Mucosa of descending colon (tissue), 3 donors: ENCODE measurements at regions not wholly inside any gene's neighbourhood (a gene's known extent, or its start where the extent isn't known, plus 50 kb on each side); places are given as distances from the start of the nearest gene placed in this dataset.

Experiments used
- ATAC-seq: fragments of 200-7000 bp; cut with Tn5 transposase; one replicate; pipeline ENCODE4 v1.9.1; 2020; ENCODE audit warnings: mild to moderate bottlenecking, moderate library complexity
- DNase-seq, 3 donors: peaks; one replicate each; pipeline ENCODE4 v3.0.0-alpha.2; 2020
- H3K36me3 ChIP-seq: fragments of 200-600 bp; one replicate; pipeline ENCODE4 v1.8.0; 2021; ENCODE audit warnings: low read depth, mild to moderate bottlenecking
- H3K4me1 ChIP-seq: fragments of 200-600 bp; one replicate; pipeline ENCODE4 v1.8.0; 2021; ENCODE audit warnings: low read depth, mild to moderate bottlenecking
- H3K4me3 ChIP-seq: fragments of 200-600 bp; one replicate; pipeline ENCODE4 v1.8.0; 2021; ENCODE audit warnings: mild to moderate bottlenecking
- H3K9me3 ChIP-seq: fragments of 200-600 bp; one replicate; pipeline ENCODE4 v1.8.0; 2021; ENCODE audit warnings: mild to moderate bottlenecking
- intact Hi-C, 2 donors: fragments of 100-400 bp; cut with DNase I in 1 of 2; cut with micrococcal nuclease in 1 of 2; formaldehyde crosslinking; loops; one replicate each; pipeline versions ENCODE4 v1.11.0 to v1.11.1; 2022; cut with DNase I, micrococcal nuclease
- TF ChIP-seq, protein P1 (sequence below): fragments of 200-600 bp; IDR thresholded peaks from one replicate; pipeline ENCODE4 v1.8.0; 2022; ENCODE audit warnings: antibody characterized with exemption, mild to moderate bottlenecking
- donor health status: DM: no; HTN: no; CAD: no; lungs with moderate emphysema.
- donor health status: DM: no; HTN: no; CAD: no.
- donor health status: DM: no; HTN: yes; CAD: no.

DNA sequence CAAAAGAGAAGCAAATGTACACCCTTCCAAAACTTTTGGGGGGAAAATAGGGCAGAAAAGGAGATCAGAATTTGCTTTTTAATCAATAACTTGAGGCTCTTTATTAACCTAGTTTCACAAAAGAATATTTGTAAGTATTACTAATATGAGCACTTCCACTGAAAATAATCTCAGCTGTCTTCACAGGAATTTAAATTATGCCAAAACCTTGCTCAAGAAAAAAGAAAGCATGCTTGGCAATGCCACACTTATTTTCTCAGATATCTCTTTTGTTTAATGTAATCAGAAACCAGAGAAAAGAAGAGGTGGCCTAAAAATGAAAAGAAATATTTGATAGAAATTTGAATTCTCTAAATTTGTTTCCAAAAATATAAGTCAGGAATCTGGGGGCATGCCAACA lies 234.9 kb upstream of the GPC6 start:
- TF ChIP-seq, protein P1, sequence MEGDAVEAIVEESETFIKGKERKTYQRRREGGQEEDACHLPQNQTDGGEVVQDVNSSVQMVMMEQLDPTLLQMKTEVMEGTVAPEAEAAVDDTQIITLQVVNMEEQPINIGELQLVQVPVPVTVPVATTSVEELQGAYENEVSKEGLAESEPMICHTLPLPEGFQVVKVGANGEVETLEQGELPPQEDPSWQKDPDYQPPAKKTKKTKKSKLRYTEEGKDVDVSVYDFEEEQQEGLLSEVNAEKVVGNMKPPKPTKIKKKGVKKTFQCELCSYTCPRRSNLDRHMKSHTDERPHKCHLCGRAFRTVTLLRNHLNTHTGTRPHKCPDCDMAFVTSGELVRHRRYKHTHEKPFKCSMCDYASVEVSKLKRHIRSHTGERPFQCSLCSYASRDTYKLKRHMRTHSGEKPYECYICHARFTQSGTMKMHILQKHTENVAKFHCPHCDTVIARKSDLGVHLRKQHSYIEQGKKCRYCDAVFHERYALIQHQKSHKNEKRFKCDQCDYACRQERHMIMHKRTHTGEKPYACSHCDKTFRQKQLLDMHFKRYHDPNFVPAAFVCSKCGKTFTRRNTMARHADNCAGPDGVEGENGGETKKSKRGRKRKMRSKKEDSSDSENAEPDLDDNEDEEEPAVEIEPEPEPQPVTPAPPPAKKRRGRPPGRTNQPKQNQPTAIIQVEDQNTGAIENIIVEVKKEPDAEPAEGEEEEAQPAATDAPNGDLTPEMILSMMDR = no peak
- no peaks in the 10 kb centered on the region for H3K4me1 ChIP-seq
- ATAC-seq (no peak), DNase-seq (no peak)
- peaks cover 7% of the 10 kb centered on the region for H3K9me3 ChIP-seq
- H3K4me3 ChIP-seq = no peak overlapping the region
- intact Hi-C loops = no loop called here
- H3K36me3 ChIP-seq = no peaks in the 10 kb centered on the region

- no peak for DNase-seq
- intact Hi-C loops = no loop called here
- H3K4me3 ChIP-seq = no peak overlapping the region
- no peak for ATAC-seq
- no peaks in the 10 kb centered on the region for H3K36me3 ChIP-seq
- TF ChIP-seq, protein P1 = no peak
- H3K4me1 ChIP-seq = no peaks in the 10 kb centered on the region
- peaks cover 2% of the 10 kb centered on the region for H3K9me3 ChIP-seq
These were observed 232.6 kb upstream of the GPC6 start for GRCh38 chr13:92994056-92994455.

- Histone ChIP-seq H3K36me3 (no peaks in the 10 kb centered on the region), H3K9me3 (no peaks in the 10 kb centered on the region), H3K4me1 (no peaks in the 10 kb centered on the region), H3K4me3 (no peak overlapping the region)
- TF ChIP-seq, protein P1 = no peak
- intact Hi-C loops = no loop called here
- no peak for DNase-seq
- ATAC-seq = no peak
These were observed 224.6 kb upstream of the GPC6 start for GRCh38 chr13:93001866-93002461.

GRCh38 chr13:93003531-93003930 lies 223.1 kb upstream of the GPC6 start:
- Histone ChIP-seq H3K4me3 (no peak overlapping the region), H3K36me3 (no peaks in the 10 kb centered on the region), H3K9me3 (peaks cover 5% of the 10 kb centered on the region), H3K4me1 (no peaks in the 10 kb centered on the region)
- TF ChIP-seq, protein P1 = no peak
- no peak for ATAC-seq
- intact Hi-C loops = no loop called here
- no peak for DNase-seq

DNA sequence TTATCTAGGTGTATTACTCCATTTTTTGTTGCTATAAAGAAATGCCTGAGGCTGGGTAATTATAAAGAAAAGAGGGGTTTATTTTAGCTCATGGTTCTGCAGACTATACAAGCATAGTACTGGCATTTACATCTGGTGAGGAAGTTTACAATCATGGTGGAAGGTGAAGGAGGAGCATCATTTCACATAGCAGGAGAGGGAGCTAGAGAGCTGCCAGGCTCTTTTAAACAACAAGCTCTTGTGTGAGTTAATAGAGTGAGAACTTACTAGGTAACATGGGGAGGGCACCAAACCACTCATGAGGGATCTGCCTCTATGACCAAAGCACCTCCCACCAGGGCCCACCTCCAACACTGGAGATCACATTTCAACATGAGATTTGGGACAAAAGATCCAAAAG lies 221.7 kb upstream of the GPC6 start:
- intact Hi-C loops = no loop called here
- TF ChIP-seq, protein P1 = no peak
- DNase-seq (no peak), ATAC-seq (no peak)
- Histone ChIP-seq H3K4me3 (no peak overlapping the region), H3K9me3 (peaks cover 8% of the 10 kb centered on the region), H3K4me1 (no peaks in the 10 kb centered on the region), H3K36me3 (no peaks in the 10 kb centered on the region)

DNA sequence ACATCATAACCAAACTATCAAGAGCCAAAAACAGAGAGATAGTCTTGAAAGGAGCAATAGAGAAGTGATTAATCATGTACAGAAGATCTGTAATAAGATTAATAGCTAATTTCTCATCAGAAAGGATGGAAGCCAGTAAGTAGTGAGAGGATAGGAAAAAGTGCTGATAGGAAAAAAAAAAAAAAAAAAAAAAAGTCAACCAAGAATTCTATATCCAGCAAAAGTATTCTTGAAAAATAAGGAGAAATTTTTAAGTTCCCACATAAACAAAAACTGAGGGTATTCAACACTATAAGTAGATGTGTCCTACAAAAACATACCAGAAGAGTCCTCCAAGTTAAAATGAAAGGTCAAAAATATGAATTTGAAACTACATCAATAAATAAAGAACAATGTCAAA lies 218.7 kb upstream of the GPC6 start:
- Histone ChIP-seq H3K4me1 (no peaks in the 10 kb centered on the region), H3K4me3 (no peak overlapping the region), H3K36me3 (no peaks in the 10 kb centered on the region), H3K9me3 (peaks cover 8% of the 10 kb centered on the region)
- ATAC-seq (no peak), DNase-seq (no peak)
- TF ChIP-seq, protein P1 = no peak
- intact Hi-C loops = no loop called here
